ENCODE measurements at regions not wholly inside any gene's neighbourhood (a gene's known extent, or its start where the extent isn't known, plus 50 kb on each side); places are given as distances from the start of the nearest gene placed in this dataset.

DNA sequence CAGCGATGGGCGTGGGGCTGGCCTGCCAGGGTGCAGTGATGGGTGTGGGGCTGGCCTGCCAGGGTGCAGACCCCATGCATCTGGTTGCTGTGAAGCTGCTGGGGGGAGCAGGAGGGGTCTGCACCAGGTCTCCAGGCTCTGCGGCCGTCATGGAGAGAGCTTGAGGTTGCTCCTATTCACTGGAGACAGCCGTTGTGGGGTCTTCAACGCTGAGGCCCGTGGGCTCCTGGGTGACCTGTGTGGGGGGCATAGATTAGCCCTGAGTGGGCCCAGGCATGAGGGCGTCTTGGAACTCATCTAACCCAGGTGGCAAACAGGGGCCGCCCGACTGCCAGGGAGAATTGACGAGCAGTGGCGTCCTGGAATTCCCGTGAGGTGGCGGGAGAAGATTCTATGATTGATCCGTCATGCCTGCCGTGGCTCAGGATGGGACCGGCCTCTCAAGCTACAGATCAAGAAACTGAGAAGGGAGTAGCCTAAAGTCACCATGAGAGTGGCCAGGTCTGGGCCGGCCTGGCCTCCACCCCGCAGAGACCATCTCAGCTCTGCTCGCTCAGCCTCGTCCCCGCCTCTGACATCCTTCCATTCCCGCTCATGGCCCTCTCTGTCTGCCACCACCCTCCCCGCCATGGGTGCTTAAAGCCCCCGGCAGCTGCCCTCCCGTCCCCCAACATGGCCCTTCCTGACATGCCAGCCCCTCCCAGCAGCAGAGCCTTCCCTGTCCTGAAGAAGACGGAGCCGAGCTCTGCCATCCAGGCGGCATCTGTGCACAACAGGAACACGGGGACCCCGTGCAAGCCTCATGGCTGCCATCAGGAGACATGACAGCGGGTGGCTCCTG, 50.7 kb upstream of the ACSF3 start:
- TF ChIP-seq SUZ12 (IDR thresholded peaks at IDR 0.05) (no peak), BHLHE40 (IDR thresholded peaks at IDR 0.05; ENCODE audit: borderline replicate concordance) (no peak), SP1 (IDR thresholded peaks at IDR 0.05) (no peak)
- TF ChIP-seq, protein P1, sequence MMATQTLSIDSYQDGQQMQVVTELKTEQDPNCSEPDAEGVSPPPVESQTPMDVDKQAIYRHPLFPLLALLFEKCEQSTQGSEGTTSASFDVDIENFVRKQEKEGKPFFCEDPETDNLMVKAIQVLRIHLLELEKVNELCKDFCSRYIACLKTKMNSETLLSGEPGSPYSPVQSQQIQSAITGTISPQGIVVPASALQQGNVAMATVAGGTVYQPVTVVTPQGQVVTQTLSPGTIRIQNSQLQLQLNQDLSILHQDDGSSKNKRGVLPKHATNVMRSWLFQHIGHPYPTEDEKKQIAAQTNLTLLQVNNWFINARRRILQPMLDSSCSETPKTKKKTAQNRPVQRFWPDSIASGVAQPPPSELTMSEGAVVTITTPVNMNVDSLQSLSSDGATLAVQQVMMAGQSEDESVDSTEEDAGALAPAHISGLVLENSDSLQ (IDR thresholded peaks at IDR 0.05) = no peak

Data from HEK293T (cell line).